Left ventricle myocardium inferior (tissue), 1 donor: ENCODE measurements at regions not wholly inside any gene's neighbourhood (a gene's known extent, or its start where the extent isn't known, plus 50 kb on each side); places are given as distances from the start of the nearest gene placed in this dataset.

Experiments used
- DNase-seq: peaks from one replicate; pipeline ENCODE4 v3.0.0-alpha.2; 2020
- H3K27ac ChIP-seq: fragments of 200-600 bp; replicated peaks from 2 replicates; pipeline ENCODE4 v1.8.0; 2021
- H3K27me3 ChIP-seq: fragments of 200-600 bp; 2 replicates; pipeline ENCODE4 v1.8.0; 2021; ENCODE audit warnings: low read depth
- H3K36me3 ChIP-seq: fragments of 200-600 bp; 2 replicates; pipeline ENCODE4 v1.8.0; 2021
- H3K4me1 ChIP-seq: fragments of 200-600 bp; 2 replicates; pipeline ENCODE4 v1.8.0; 2021
- H3K4me3 ChIP-seq: fragments of 200-600 bp; 2 replicates; pipeline ENCODE4 v1.8.0; 2021; ENCODE audit warnings: mild to moderate bottlenecking, moderate library complexity
- H3K9me3 ChIP-seq: fragments of 200-600 bp; replicated peaks from 2 replicates; pipeline ENCODE4 v1.8.0; 2021
- intact Hi-C: fragments of 100-400 bp; cut with micrococcal nuclease; formaldehyde crosslinking; loops from one replicate; pipeline ENCODE4 v1.11.0; 2022
- TF ChIP-seq, protein P1 (sequence below): fragments of 200-600 bp; IDR thresholded peaks from 2 replicates; pipeline ENCODE4 v1.8.0; 2021; ENCODE audit warnings: antibody characterized with exemption, mild to moderate bottlenecking, borderline replicate concordance
- donor health status: DM: no; HTN: yes; CAD: no; lungs with severe emphysema.

DNA sequence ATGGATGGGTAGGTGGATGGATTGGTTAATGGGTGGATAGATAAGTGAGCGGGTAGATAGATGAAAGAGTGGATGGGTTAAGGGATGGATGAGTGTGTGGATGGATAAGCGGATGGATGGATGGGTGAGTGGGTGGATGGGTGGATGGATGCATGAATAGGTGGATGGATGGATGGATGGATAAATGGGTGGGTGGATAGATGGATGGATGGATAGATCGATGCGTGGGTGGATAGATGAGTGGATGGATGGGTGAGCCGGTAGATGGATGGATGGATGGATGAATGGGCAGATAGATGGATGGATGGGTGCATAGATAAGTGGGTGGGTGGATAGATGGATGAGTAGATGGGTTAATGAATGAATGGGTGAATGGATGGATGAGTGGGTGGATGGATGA is 90.9 kb downstream of the CPZ start:
- intact Hi-C loops = no loop called here
- no peaks in the 10 kb centered on the region for H3K4me1 ChIP-seq
- TF ChIP-seq, protein P1, sequence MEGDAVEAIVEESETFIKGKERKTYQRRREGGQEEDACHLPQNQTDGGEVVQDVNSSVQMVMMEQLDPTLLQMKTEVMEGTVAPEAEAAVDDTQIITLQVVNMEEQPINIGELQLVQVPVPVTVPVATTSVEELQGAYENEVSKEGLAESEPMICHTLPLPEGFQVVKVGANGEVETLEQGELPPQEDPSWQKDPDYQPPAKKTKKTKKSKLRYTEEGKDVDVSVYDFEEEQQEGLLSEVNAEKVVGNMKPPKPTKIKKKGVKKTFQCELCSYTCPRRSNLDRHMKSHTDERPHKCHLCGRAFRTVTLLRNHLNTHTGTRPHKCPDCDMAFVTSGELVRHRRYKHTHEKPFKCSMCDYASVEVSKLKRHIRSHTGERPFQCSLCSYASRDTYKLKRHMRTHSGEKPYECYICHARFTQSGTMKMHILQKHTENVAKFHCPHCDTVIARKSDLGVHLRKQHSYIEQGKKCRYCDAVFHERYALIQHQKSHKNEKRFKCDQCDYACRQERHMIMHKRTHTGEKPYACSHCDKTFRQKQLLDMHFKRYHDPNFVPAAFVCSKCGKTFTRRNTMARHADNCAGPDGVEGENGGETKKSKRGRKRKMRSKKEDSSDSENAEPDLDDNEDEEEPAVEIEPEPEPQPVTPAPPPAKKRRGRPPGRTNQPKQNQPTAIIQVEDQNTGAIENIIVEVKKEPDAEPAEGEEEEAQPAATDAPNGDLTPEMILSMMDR = no peak
- no peaks in the 10 kb centered on the region for H3K36me3 ChIP-seq
- H3K4me3 ChIP-seq = no peak overlapping the region
- no peak overlapping the region for H3K27ac ChIP-seq
- H3K9me3 ChIP-seq = peaks cover under 1% of the 10 kb centered on the region
- DNase-seq = no peak
- peaks cover 87% of the 10 kb centered on the region for H3K27me3 ChIP-seq

DNA sequence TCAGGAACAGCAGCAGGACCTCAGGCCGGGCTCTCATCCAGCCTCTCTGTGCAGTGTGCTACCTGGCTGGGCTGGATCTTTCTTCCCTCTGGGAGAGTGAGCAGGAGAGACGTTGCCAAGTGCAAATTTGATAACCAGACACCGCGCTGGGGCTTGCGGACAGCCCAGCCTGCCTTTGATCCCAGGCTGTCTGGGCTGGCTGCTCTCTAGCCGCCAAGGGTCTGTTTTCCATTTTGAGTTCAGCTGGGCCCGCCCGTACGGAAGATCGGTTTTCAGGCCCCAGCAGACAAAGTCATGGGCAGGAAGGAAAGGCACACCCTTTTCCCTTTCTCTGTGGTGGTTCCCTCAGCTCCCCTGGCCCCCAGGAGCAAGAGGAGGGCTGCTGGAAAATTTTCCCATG is 90.2 kb downstream of the CPZ start:
- Histone ChIP-seq H3K4me1 (no peaks in the 10 kb centered on the region), H3K4me3 (no peak overlapping the region), H3K9me3 (peaks cover 6% of the 10 kb centered on the region), H3K27me3 (peaks cover 86% of the 10 kb centered on the region), H3K36me3 (no peaks in the 10 kb centered on the region), H3K27ac (no peak overlapping the region)
- no peak for DNase-seq
- intact Hi-C loops = no loop called here
- TF ChIP-seq, protein P1 = no peak

DNA sequence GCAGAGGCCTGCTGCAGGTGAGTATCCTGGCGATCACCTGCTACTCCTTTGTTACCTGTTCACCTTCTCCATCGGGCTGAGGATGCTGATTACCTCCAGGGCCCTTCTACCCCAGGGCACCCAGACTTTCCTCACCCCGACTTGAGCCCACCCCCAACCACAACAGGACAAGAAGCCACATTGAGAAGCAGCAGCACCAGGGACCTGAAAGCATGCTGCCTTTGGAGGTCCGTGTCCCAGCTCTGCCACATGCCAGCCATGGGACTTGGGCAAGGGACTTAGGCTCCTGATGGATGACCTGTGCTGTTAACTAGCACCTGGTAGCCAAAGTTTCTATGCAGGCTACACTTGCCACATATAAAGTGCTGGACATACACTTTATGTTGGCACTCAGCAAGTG is 89.7 kb downstream of the CPZ start:
- Histone ChIP-seq H3K9me3 (peaks cover 6% of the 10 kb centered on the region), H3K27ac (no peak overlapping the region), H3K4me1 (no peaks in the 10 kb centered on the region), H3K27me3 (peaks cover 82% of the 10 kb centered on the region), H3K4me3 (no peak overlapping the region), H3K36me3 (no peaks in the 10 kb centered on the region)
- no peak for DNase-seq
- TF ChIP-seq, protein P1 = no peak
- intact Hi-C loops = no loop called here

DNA sequence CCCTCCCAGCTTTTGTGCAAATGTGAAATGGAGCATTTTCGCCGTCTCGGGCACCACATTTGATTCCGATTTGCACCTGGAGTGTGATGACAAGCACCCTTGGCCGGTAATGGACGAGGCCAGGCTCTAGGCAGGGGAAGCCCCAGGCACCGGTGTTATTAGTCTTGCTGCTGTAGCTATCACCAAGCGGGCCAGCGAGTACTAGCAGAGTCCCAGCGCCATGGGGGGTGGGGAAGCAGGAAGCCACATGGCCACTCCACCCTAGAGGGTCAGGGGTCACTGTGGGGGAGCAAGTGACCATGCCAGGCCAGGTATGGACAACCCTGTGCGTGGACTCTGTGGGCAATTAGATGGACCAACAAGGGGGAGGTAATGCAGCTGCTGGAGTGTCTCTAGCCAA is 88.8 kb downstream of the CPZ start:
- Histone ChIP-seq H3K27ac (no peak overlapping the region), H3K27me3 (peaks cover 81% of the 10 kb centered on the region), H3K9me3 (peaks cover 6% of the 10 kb centered on the region), H3K4me3 (no peak overlapping the region), H3K4me1 (no peaks in the 10 kb centered on the region), H3K36me3 (no peaks in the 10 kb centered on the region)
- TF ChIP-seq, protein P1 = no peak
- no peak for DNase-seq
- intact Hi-C loops = no loop called here

DNA sequence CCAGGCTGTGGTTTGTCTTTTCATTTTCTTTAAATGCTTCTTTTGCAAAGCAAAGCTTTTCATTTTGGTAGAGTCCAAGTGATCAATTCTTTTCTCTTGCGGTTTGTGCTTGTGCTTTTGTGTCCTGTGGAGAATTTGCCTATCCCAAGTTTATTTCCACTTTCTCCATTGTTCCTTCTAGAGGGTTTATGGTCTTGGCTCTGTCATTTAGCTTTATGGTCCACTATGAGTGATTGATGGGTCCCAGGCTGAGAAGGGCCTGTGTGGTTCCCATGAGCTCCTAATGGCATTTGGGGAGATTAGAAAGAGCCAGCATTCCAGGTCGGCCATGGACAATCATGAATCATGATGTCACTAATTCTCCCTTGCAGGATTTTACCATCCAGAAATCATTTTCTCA is 86.5 kb downstream of the CPZ start:
- Histone ChIP-seq H3K36me3 (no peaks in the 10 kb centered on the region), H3K9me3 (peaks cover 6% of the 10 kb centered on the region), H3K4me3 (no peak overlapping the region), H3K27ac (no peak overlapping the region), H3K4me1 (no peaks in the 10 kb centered on the region), H3K27me3 (peaks cover 82% of the 10 kb centered on the region)
- DNase-seq = no peak
- intact Hi-C loops = no loop called here
- TF ChIP-seq, protein P1 = no peak

DNA sequence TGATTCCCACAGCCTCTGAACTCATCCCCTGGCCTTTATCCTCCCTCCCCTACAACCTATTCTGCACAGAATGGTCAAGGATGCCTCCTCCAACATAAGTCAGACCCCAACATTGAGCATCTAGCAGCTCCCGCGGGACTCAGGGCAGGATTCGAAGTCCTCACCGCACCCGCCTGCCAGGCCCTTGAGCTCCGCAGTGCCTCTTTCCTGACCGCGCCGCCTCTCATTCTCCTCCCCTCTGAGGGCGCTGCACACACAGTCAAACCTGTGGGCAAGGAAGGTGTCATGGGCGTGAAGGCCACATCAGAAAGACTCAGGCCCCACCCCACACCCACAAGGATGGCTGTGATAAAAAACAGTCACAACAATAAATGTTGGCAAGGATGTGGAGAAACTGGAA is 84.1 kb downstream of the CPZ start:
- Histone ChIP-seq H3K36me3 (no peaks in the 10 kb centered on the region), H3K4me1 (no peaks in the 10 kb centered on the region), H3K27ac (no peak overlapping the region), H3K9me3 (peaks cover 6% of the 10 kb centered on the region), H3K4me3 (no peak overlapping the region), H3K27me3 (peaks cover 79% of the 10 kb centered on the region)
- DNase-seq = no peak
- intact Hi-C loops = no loop called here
- TF ChIP-seq, protein P1 = no peak
